ENCODE measurements at regions not wholly inside any gene's neighbourhood (a gene's known extent, or its start where the extent isn't known, plus 50 kb on each side); places are given as distances from the start of the nearest gene placed in this dataset.

- no peak for DNase-seq (ENCODE audit: low read depth in 4 of 4, low spot score in 3 of 4)
Observed at GRCh38 chr11:10909141-10909883, 51.5 kb upstream of the ZBED5 start.

GRCh38 chr11:10908215-10908951 is 50.5 kb upstream of the ZBED5 start:
- DNase-seq (ENCODE audit: low read depth in 4 of 4, low spot score in 3 of 4) = no peak
